Stomach (tissue), 4 donors: ENCODE measurements at regions not wholly inside any gene's neighbourhood (a gene's known extent, or its start where the extent isn't known, plus 50 kb on each side); places are given as distances from the start of the nearest gene placed in this dataset.

ENCODE experiments used
- POLR2A ChIP-seq, 4 donors: fragments of 450-650 bp; IDR thresholded peaks; one replicate each; pipeline ENCODE4 v1.6.1; 2016; ENCODE audit warnings: antibody characterized with exemption in 4 of 4, control low read depth in 2 of 4, mild to moderate bottlenecking in 1 of 4, moderate library complexity in 1 of 4
- TF ChIP-seq, protein P1 (sequence below), 7 experiments: fragments of 450-650 bp in 4 of 7; fragments of 200-600 bp in 3 of 7; sonication (generic) in 3 of 7; IDR thresholded peaks; one replicate each; pipeline ENCODE4 v1.5.1; 2016 to 2019; ENCODE audit warnings: antibody characterized with exemption in 7 of 7, control low read depth in 2 of 7, mild to moderate bottlenecking in 1 of 7

DNA sequence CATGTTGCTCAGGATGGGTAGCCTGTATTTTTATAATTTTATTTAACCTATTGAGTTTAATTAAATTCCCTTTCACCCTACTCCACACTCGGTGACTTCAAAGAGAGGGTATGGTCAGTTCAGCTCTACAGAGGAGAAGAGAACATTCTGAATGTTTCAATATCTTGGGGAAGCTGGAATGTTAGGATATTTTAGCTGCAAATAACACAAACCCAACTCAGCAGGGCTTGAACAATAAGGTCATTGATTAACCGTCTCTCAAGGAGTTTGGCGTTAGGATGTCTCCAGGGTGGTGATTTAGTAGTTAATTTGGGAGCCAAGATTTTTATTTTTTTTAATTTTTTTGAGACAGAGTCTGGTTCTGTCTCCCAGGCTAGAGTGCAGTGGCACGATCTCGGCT, 143.6 kb upstream of the SALL4 start:
- TF ChIP-seq, protein P1, sequence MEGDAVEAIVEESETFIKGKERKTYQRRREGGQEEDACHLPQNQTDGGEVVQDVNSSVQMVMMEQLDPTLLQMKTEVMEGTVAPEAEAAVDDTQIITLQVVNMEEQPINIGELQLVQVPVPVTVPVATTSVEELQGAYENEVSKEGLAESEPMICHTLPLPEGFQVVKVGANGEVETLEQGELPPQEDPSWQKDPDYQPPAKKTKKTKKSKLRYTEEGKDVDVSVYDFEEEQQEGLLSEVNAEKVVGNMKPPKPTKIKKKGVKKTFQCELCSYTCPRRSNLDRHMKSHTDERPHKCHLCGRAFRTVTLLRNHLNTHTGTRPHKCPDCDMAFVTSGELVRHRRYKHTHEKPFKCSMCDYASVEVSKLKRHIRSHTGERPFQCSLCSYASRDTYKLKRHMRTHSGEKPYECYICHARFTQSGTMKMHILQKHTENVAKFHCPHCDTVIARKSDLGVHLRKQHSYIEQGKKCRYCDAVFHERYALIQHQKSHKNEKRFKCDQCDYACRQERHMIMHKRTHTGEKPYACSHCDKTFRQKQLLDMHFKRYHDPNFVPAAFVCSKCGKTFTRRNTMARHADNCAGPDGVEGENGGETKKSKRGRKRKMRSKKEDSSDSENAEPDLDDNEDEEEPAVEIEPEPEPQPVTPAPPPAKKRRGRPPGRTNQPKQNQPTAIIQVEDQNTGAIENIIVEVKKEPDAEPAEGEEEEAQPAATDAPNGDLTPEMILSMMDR (IDR thresholded peaks at IDR 0.05): no peak
- no peak for TF ChIP-seq POLR2A (IDR thresholded peaks at IDR 0.05)
